ENCODE measurements at regions not wholly inside any gene's neighbourhood (a gene's known extent, or its start where the extent isn't known, plus 50 kb on each side); places are given as distances from the start of the nearest gene placed in this dataset.
"Not testable (repeated sequence)": the region's sequence is repeated elsewhere in the genome, so short reads cannot be mapped to it uniquely, and the experiment has no call there.

DNA sequence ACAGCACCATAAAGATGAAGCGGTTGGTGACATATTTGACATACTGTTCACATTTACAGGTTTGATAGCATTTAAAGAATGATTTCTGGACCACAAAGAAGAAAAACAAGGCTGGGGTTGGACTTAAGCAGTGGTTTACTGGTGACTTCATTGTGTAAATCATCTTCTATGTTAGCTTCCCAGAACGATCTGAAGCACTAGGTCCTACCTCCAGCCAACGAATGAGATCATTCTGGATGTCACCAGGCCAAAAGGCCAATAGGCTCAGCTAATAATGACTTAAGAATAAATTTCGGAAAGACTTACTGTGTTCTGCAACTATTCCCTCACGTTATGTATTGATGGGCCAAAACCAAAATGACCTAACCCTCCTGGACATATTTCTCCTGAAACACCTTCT, 675.3 kb upstream of the CCNG1 start:
- Mint-ChIP-seq H3K4me1 (no peaks in the 10 kb centered on the region), H3K27ac (no peak overlapping the region), H3K27me3 (no peaks in the 10 kb centered on the region), H3K9me3 (peaks cover 5% of the 10 kb centered on the region), H3K4me3 (no peak overlapping the region), H3K36me3 (ENCODE audit: low read depth) (no peaks in the 10 kb centered on the region)
- intact Hi-C loops (cut with micrococcal nuclease) = no loop called here
- DNase-seq = no peak

- DNase-seq = no peak
- Mint-ChIP-seq H3K36me3 (ENCODE audit: low read depth) (no peaks in the 10 kb centered on the region), H3K27ac (no peak overlapping the region), H3K27me3 (no peaks in the 10 kb centered on the region), H3K4me1 (no peaks in the 10 kb centered on the region), H3K4me3 (no peak overlapping the region), H3K9me3 (peaks cover 4% of the 10 kb centered on the region)
- intact Hi-C loops (cut with micrococcal nuclease) = no loop called here
These were observed 668.4 kb upstream of the CCNG1 start for GRCh38 chr5:162769019-162769418.

GRCh38 chr5:162785673-162786072, 651.7 kb upstream of the CCNG1 start:
- Mint-ChIP-seq H3K4me1 (no peaks in the 10 kb centered on the region), H3K4me3 (no peak overlapping the region), H3K9me3 (peaks cover 7% of the 10 kb centered on the region), H3K27me3 (no peaks in the 10 kb centered on the region), H3K27ac (no peak overlapping the region), H3K36me3 (ENCODE audit: low read depth) (no peaks in the 10 kb centered on the region)
- DNase-seq = no peak
- intact Hi-C loops (cut with micrococcal nuclease) = no loop called here

GRCh38 chr5:162786234-162786633, 651.2 kb upstream of the CCNG1 start:
- Mint-ChIP-seq H3K36me3 (ENCODE audit: low read depth) (no peaks in the 10 kb centered on the region), H3K27me3 (no peaks in the 10 kb centered on the region), H3K27ac (no peak overlapping the region), H3K4me3 (no peak overlapping the region), H3K9me3 (peaks cover 7% of the 10 kb centered on the region), H3K4me1 (no peaks in the 10 kb centered on the region)
- intact Hi-C loops (cut with micrococcal nuclease) = no loop called here
- no peak for DNase-seq

DNA sequence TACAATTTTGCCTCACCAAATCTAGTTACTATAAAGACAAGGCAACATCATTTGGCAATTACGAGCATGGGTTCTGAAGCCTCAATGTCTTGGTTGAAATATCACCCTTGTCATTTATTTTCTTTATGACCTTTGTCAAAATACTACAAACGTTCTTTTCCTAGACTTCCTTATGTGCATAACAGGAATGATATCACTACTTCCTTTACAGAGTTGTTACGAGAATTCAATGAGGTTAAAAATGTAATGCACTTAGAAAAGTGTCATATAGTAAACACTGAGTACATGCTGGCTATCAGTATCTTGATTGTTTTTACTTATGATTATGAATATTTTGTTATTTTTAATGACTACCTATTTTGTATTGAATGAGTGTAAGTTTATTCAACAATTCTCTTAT, 640.9 kb upstream of the CCNG1 start:
- H3K4me3 Mint-ChIP-seq = no peak overlapping the region
- no peaks in the 10 kb centered on the region for H3K36me3 Mint-ChIP-seq (ENCODE audit: low read depth)
- no peaks in the 10 kb centered on the region for H3K4me1 Mint-ChIP-seq
- DNase-seq = no peak
- intact Hi-C loops (cut with micrococcal nuclease) = no loop called here
- no peak overlapping the region for H3K27ac Mint-ChIP-seq
- no peaks in the 10 kb centered on the region for H3K9me3 Mint-ChIP-seq
- no peaks in the 10 kb centered on the region for H3K27me3 Mint-ChIP-seq

DNA sequence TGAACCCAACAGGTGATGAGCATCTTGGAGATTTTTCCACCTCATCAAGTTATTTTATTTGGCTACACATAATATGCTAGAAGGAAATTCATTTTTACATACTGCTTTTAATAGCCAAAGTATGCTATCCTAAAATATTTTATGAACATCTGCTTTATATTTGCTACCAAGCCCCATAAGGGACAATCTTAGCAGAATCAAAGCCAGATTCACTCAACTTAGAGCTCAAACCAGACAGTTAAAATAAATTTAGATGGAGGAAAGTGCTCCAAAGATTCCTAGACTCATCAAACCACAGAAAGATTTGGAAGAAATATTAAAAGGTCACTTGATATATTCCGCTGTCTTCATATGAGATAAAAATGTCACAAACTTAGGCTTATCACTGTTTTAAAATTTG, 637.1 kb upstream of the CCNG1 start:
- H3K36me3 Mint-ChIP-seq (ENCODE audit: low read depth) = no peaks in the 10 kb centered on the region

GRCh38 chr5:162801235-162801634, 636.2 kb upstream of the CCNG1 start:
- no peak overlapping the region for H3K27ac Mint-ChIP-seq
- intact Hi-C loops (cut with micrococcal nuclease) = no loop called here
- DNase-seq = no peak
- no peak overlapping the region for H3K4me3 Mint-ChIP-seq
- no peaks in the 10 kb centered on the region for H3K36me3 Mint-ChIP-seq (ENCODE audit: low read depth)
- no peaks in the 10 kb centered on the region for H3K9me3 Mint-ChIP-seq
- no peaks in the 10 kb centered on the region for H3K4me1 Mint-ChIP-seq
- H3K27me3 Mint-ChIP-seq = no peaks in the 10 kb centered on the region

More for the DNA sequence above, 637.1 kb upstream of the CCNG1 start:
- Mint-ChIP-seq H3K27ac (no peak overlapping the region), H3K4me1 (no peaks in the 10 kb centered on the region), H3K9me3 (no peaks in the 10 kb centered on the region), H3K27me3 (no peaks in the 10 kb centered on the region), H3K4me3 (no peak overlapping the region)
- no peak for DNase-seq
- intact Hi-C loops (cut with micrococcal nuclease) = no loop called here

DNA sequence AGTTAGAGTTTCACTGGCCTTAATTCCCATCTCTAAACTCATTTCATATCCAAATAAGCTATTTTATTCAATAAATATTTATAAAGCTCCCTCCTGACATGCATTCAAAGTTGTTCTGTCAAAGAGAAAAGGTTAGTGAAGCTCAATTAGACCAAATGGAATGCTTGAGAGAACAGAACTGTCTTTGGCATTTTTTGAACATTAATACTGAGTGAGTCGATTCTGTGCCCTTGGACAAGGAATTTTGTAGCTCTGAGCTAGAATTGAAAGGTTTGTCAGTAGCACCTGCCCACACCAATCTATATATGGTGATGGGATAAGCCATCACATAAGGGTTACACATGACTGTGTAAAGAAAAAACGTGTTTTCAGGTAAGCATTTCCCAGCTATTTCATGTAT, 631.2 kb upstream of the CCNG1 start:
- H3K4me1 Mint-ChIP-seq = no peaks in the 10 kb centered on the region
- intact Hi-C loops (cut with micrococcal nuclease) = no loop called here
- no peak overlapping the region for H3K27ac Mint-ChIP-seq
- no peak overlapping the region for H3K4me3 Mint-ChIP-seq
- H3K9me3 Mint-ChIP-seq = no peaks in the 10 kb centered on the region
- no peak for DNase-seq
- H3K27me3 Mint-ChIP-seq = no peaks in the 10 kb centered on the region
- no peaks in the 10 kb centered on the region for H3K36me3 Mint-ChIP-seq (ENCODE audit: low read depth)

GRCh38 chr5:162811071-162811470, 626.3 kb upstream of the CCNG1 start:
- H3K27me3 Mint-ChIP-seq = no peaks in the 10 kb centered on the region
- H3K4me3 Mint-ChIP-seq = no peak overlapping the region
- no peaks in the 10 kb centered on the region for H3K36me3 Mint-ChIP-seq (ENCODE audit: low read depth)

DNA sequence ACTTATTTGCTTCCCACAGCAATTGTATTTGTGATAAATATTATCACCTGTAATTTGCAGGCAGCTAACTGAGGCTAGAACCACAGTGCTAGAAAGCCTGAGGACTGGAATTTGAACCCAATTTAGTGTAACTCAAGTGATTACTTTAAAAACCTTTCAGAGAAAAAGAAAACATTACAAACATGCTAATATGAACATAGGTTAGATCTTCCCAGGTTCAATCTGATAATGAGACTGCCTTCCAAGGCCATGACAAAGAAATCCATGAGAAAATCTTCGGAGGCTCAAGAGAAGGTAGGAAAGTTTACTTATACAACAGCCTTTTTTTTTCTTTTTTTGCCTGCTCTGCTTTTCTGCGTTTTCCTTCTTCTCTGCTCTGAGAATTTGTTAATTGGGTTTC, 620.6 kb upstream of the CCNG1 start:
- Mint-ChIP-seq H3K4me1 (no peaks in the 10 kb centered on the region), H3K36me3 (ENCODE audit: low read depth) (no peaks in the 10 kb centered on the region), H3K27me3 (no peaks in the 10 kb centered on the region), H3K9me3 (no peaks in the 10 kb centered on the region), H3K27ac (no peak overlapping the region), H3K4me3 (no peak overlapping the region)
- no peak for DNase-seq
- intact Hi-C loops (cut with micrococcal nuclease) = no loop called here

More at GRCh38 chr5:162811071-162811470, 626.3 kb upstream of the CCNG1 start:
- H3K4me1 Mint-ChIP-seq = no peaks in the 10 kb centered on the region
- H3K9me3 Mint-ChIP-seq = no peaks in the 10 kb centered on the region
- no peak overlapping the region for H3K27ac Mint-ChIP-seq
- intact Hi-C loops (cut with micrococcal nuclease) = no loop called here
- no peak for DNase-seq

GRCh38 chr5:162817364-162817763, 620.0 kb upstream of the CCNG1 start:
- no peaks in the 10 kb centered on the region for H3K9me3 Mint-ChIP-seq
- no peaks in the 10 kb centered on the region for H3K4me1 Mint-ChIP-seq
- intact Hi-C loops (cut with micrococcal nuclease) = no loop called here
- H3K27ac Mint-ChIP-seq = no peak overlapping the region
- no peak overlapping the region for H3K4me3 Mint-ChIP-seq
- no peak for DNase-seq
- H3K36me3 Mint-ChIP-seq (ENCODE audit: low read depth) = no peaks in the 10 kb centered on the region
- H3K27me3 Mint-ChIP-seq = no peaks in the 10 kb centered on the region

DNA sequence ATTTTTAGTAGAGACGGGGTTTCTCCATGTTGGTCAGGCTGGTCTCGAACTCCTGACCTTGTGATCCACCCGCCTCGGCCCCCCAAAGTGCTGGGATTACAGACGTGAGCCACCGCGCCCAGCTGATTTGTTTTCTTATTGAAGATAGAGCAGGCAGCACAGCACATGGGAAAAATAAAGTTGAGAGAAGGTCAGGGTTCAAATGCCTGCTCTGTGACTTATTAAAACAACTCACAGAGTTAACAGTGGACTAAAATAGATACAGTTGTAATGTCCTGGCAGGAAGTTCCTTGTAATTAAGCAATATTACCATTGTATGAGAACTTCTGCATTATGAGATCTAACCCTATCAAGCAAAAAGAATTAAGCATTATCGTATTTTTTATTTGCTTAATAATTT, 615.7 kb upstream of the CCNG1 start:
- H3K36me3 Mint-ChIP-seq (ENCODE audit: low read depth); H3K4me3 Mint-ChIP-seq; H3K27ac Mint-ChIP-seq; H3K9me3 Mint-ChIP-seq; intact Hi-C loops (cut with micrococcal nuclease); H3K27me3 Mint-ChIP-seq; H3K4me1 Mint-ChIP-seq; DNase-seq: not testable (repeated sequence)

GRCh38 chr5:162824360-162824759, 613.0 kb upstream of the CCNG1 start:
- no peak for DNase-seq
- Mint-ChIP-seq H3K27me3 (no peaks in the 10 kb centered on the region), H3K36me3 (ENCODE audit: low read depth) (no peaks in the 10 kb centered on the region), H3K4me3 (no peak overlapping the region), H3K27ac (no peak overlapping the region), H3K9me3 (peaks cover 14% of the 10 kb centered on the region), H3K4me1 (no peaks in the 10 kb centered on the region)
- intact Hi-C loops (cut with micrococcal nuclease) = no loop called here

DNA sequence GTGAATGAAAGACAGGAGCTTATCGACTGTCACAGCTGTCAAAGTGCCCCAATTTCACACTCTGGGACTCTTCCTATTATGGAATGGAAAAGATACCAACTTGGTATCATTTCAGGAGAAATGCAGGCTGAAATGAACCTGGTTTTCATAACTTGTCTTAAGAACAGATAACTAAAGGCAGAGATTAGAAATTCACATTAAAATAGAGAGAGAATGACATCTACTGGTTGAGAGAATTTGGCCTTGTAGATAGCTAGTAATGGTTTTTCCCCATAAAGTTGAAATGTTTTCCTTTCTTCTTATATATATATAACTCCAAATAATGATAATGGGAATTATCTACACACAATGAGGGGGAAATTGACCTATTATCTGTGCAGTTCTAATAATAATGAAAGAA, 600.2 kb upstream of the CCNG1 start:
- intact Hi-C loops (cut with micrococcal nuclease) = no loop called here
- peaks cover 10% of the 10 kb centered on the region for H3K9me3 Mint-ChIP-seq

GRCh38 chr5:162842727-162843126, 594.7 kb upstream of the CCNG1 start:
- DNase-seq = no peak

More for the DNA sequence above, 600.2 kb upstream of the CCNG1 start:
- DNase-seq = no peak
- Mint-ChIP-seq H3K27ac (no peak overlapping the region), H3K4me1 (no peaks in the 10 kb centered on the region), H3K36me3 (ENCODE audit: low read depth) (no peaks in the 10 kb centered on the region), H3K4me3 (no peak overlapping the region), H3K27me3 (no peaks in the 10 kb centered on the region)

More at GRCh38 chr5:162842727-162843126, 594.7 kb upstream of the CCNG1 start:
- no peaks in the 10 kb centered on the region for H3K4me1 Mint-ChIP-seq
- H3K4me3 Mint-ChIP-seq = no peak overlapping the region
- no peaks in the 10 kb centered on the region for H3K36me3 Mint-ChIP-seq (ENCODE audit: low read depth)
- no peaks in the 10 kb centered on the region for H3K27me3 Mint-ChIP-seq
- no peak overlapping the region for H3K27ac Mint-ChIP-seq
- H3K9me3 Mint-ChIP-seq = peaks cover 5% of the 10 kb centered on the region
- intact Hi-C loops (cut with micrococcal nuclease) = no loop called here
